ENCODE measurements at regions not wholly inside any gene's neighbourhood (a gene's known extent, or its start where the extent isn't known, plus 50 kb on each side); places are given as distances from the start of the nearest gene placed in this dataset.

DNA sequence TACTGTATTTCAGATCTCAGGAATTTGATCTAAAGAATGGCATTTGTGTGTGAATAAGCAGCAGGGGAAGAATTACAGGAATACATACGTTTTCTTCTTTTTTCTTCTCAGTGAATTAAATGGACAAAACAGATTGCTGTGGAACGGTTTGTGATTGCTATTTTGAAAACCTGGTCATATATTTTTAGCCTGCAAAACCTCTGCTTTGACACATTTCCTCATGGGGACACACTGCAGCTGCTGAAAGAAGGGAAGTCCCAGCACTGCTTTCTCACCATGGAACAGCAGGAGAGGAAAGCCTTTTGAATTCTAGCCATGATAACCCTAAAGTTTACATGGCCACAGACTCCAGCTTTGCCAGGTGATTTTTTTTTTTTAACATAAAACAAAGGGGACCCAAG is 315.0 kb downstream of the OXSM start:
- Histone ChIP-seq H3K36me3 (ENCODE audit: low read depth) (no peaks in the 10 kb centered on the region), H3K4me1 (ENCODE audit: insufficient read depth, poor library complexity, severe bottlenecking) (no peaks in the 10 kb centered on the region), H3K4me3 (ENCODE audit: severe bottlenecking) (no peak overlapping the region), H3K9me3 (ENCODE audit: severe bottlenecking) (no peaks in the 10 kb centered on the region), H3K27ac (ENCODE audit: poor library complexity, severe bottlenecking) (no peak overlapping the region), H3K27me3 (ENCODE audit: insufficient read depth, poor library complexity, severe bottlenecking) (no peaks in the 10 kb centered on the region)
- no peak for DNase-seq (ENCODE audit: low spot score)
- TF ChIP-seq, protein P1, sequence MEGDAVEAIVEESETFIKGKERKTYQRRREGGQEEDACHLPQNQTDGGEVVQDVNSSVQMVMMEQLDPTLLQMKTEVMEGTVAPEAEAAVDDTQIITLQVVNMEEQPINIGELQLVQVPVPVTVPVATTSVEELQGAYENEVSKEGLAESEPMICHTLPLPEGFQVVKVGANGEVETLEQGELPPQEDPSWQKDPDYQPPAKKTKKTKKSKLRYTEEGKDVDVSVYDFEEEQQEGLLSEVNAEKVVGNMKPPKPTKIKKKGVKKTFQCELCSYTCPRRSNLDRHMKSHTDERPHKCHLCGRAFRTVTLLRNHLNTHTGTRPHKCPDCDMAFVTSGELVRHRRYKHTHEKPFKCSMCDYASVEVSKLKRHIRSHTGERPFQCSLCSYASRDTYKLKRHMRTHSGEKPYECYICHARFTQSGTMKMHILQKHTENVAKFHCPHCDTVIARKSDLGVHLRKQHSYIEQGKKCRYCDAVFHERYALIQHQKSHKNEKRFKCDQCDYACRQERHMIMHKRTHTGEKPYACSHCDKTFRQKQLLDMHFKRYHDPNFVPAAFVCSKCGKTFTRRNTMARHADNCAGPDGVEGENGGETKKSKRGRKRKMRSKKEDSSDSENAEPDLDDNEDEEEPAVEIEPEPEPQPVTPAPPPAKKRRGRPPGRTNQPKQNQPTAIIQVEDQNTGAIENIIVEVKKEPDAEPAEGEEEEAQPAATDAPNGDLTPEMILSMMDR (IDR thresholded peaks at IDR 0.05; ENCODE audit: poor library complexity, severe bottlenecking) = no peak
- ATAC-seq (ENCODE audit: low read depth) = no peak

DNA sequence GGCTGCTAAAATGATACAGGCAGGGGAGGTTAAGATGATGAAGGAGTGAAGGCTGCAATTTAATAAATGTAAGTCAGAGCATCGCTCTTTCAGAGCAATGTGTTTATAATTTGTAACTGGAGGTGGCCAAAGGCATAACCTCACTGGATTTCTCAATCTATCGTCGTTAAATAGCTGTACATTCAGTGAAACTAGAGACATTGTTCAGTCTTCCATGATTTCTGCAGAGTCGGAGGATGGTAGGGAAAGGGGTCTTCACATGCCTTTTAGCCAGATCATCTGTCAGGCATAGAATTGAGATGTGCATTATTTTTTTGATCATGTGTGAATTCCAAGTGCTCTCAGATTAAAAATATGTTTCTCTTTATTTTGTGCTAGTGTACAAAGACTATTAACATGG is 315.4 kb downstream of the OXSM start:
- ATAC-seq (ENCODE audit: low read depth) (no peak), DNase-seq (ENCODE audit: low spot score) (no peak)
- H3K36me3 ChIP-seq (ENCODE audit: low read depth) = no peaks in the 10 kb centered on the region
- no peaks in the 10 kb centered on the region for H3K27me3 ChIP-seq (ENCODE audit: insufficient read depth, poor library complexity, severe bottlenecking)
- H3K4me3 ChIP-seq (ENCODE audit: severe bottlenecking) = no peak overlapping the region
- no peaks in the 10 kb centered on the region for H3K4me1 ChIP-seq (ENCODE audit: insufficient read depth, poor library complexity, severe bottlenecking)
- no peaks in the 10 kb centered on the region for H3K9me3 ChIP-seq (ENCODE audit: severe bottlenecking)
- H3K27ac ChIP-seq (ENCODE audit: poor library complexity, severe bottlenecking) = no peak overlapping the region
- TF ChIP-seq, protein P1 (IDR thresholded peaks at IDR 0.05; ENCODE audit: poor library complexity, severe bottlenecking) = no peak

GRCh38 chr3:26106228-26106627 is 316.3 kb downstream of the OXSM start:
- no peaks in the 10 kb centered on the region for H3K27me3 ChIP-seq (ENCODE audit: insufficient read depth, poor library complexity, severe bottlenecking)
- ATAC-seq (ENCODE audit: low read depth) = no peak
- TF ChIP-seq, protein P1 (IDR thresholded peaks at IDR 0.05; ENCODE audit: poor library complexity, severe bottlenecking) = no peak
- no peak overlapping the region for H3K4me3 ChIP-seq (ENCODE audit: severe bottlenecking)
- no peak overlapping the region for H3K27ac ChIP-seq (ENCODE audit: poor library complexity, severe bottlenecking)
- H3K4me1 ChIP-seq (ENCODE audit: insufficient read depth, poor library complexity, severe bottlenecking) = no peaks in the 10 kb centered on the region
- DNase-seq (ENCODE audit: low spot score) = no peak
- no peaks in the 10 kb centered on the region for H3K36me3 ChIP-seq (ENCODE audit: low read depth)
- H3K9me3 ChIP-seq (ENCODE audit: severe bottlenecking) = no peaks in the 10 kb centered on the region

DNA sequence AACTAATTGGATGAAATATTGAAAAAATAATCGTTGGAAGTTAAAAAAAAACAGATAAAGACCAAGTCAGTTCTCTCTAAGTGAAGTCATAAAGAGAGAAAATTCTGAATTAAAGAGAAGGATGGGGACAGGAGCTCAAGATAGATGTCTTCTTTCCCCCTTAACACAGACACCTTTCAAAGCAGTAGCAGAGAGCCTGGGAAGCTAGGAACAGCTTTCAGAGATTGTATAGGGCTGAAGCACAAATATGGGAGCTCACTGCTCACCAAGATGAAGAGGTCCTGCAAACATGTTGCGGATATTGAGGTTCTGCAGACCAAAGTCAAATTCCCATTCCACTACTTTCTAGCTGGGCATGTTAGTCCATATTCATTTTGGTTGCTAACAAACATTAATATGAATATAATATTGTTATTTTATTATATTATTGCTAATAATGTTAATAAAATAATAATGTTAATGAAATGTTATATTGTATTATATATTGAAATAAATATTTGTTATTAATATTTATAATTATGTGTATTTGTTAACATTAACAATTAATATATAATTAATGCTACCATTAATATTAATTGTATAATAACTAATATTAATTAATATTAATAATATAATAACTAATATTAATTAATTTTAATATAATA is 319.1 kb downstream of the OXSM start:
- Histone ChIP-seq H3K27me3 (ENCODE audit: insufficient read depth, poor library complexity, severe bottlenecking) (no peaks in the 10 kb centered on the region), H3K4me3 (ENCODE audit: severe bottlenecking) (no peak overlapping the region), H3K4me1 (ENCODE audit: insufficient read depth, poor library complexity, severe bottlenecking) (no peaks in the 10 kb centered on the region), H3K9me3 (ENCODE audit: severe bottlenecking) (no peaks in the 10 kb centered on the region), H3K36me3 (ENCODE audit: low read depth) (no peaks in the 10 kb centered on the region), H3K27ac (ENCODE audit: poor library complexity, severe bottlenecking) (no peak overlapping the region)
- TF ChIP-seq, protein P1 (IDR thresholded peaks at IDR 0.05; ENCODE audit: poor library complexity, severe bottlenecking) = no peak
- no peak for ATAC-seq (ENCODE audit: low read depth)
- DNase-seq (ENCODE audit: low spot score) = no peak

DNA sequence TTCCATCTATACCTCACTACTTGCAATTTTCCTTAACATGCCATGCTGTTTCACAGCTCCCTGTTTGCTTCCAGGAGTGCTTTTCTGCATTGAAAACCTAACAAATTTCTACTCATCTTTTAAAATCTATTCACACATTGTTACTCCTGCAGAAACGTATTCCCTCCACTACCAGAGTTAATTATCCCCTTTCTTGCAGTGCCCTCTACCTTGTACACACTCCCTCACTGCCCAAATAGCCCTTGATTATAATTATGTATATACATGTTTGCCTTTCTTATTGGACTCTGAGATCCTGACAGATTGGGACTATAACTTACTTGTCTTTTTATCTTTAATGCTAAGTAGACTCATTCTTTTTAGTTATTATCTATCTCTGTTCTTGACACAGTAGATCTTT is 325.0 kb downstream of the OXSM start:
- DNase-seq (ENCODE audit: low spot score) = no peak
- no peaks in the 10 kb centered on the region for H3K36me3 ChIP-seq (ENCODE audit: low read depth)
- no peaks in the 10 kb centered on the region for H3K27me3 ChIP-seq (ENCODE audit: insufficient read depth, poor library complexity, severe bottlenecking)
- no peaks in the 10 kb centered on the region for H3K9me3 ChIP-seq (ENCODE audit: severe bottlenecking)
- ATAC-seq (ENCODE audit: low read depth) = no peak
- TF ChIP-seq, protein P1 (IDR thresholded peaks at IDR 0.05; ENCODE audit: poor library complexity, severe bottlenecking) = no peak
- H3K4me3 ChIP-seq (ENCODE audit: severe bottlenecking) = no peak overlapping the region
- H3K27ac ChIP-seq (ENCODE audit: poor library complexity, severe bottlenecking) = no peak overlapping the region
- H3K4me1 ChIP-seq (ENCODE audit: insufficient read depth, poor library complexity, severe bottlenecking) = no peaks in the 10 kb centered on the region
